ENCODE measurements at regions not wholly inside any gene's neighbourhood (a gene's known extent, or its start where the extent isn't known, plus 50 kb on each side); places are given as distances from the start of the nearest gene placed in this dataset.

DNA sequence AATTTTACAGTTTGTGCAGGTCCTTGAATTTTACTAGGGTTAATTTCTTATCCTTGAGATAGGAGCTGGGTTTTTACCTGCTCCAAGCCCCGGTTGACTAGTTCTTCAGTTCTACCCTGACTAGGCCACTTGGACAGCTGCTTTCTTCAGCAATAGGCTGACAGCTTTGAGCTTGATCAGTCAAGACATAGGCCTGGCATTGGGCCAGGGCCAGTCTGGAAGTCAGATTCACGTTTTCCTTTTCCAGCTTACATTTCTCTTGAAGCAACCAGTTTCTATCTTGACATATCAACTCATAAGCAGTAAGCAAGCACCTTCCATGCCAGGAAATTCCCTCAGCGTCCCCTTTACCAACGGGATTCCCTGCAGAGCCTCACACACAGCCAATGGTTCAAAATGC lies 63.7 kb upstream of the AJAP1 start:
- Histone ChIP-seq H3K79me2 (ENCODE audit: low read length) (no peaks in the 10 kb centered on the region), H3K4me2 (ENCODE audit: low read length) (no peak overlapping the region), H3K27me3 (ENCODE audit: low read depth, low read length) (peaks cover 14% of the 10 kb centered on the region; the same call in 1 of the 2 replicates), H3K4me3 (ENCODE audit: low read length) (no peak overlapping the region), H2AFZ (ENCODE audit: low read depth, low read length) (no peak overlapping the region), H3K9ac (ENCODE audit: low read length) (no peak overlapping the region), H4K20me1 (ENCODE audit: insufficient read depth, low read length) (no peaks in the 10 kb centered on the region), H3K9me3 (ENCODE audit: insufficient read depth, low read length) (no peaks in the 10 kb centered on the region), H3K4me1 (ENCODE audit: low read length) (no peaks in the 10 kb centered on the region), H3K36me3 (replicated peaks; ENCODE audit: low read depth, low read length) (no peaks in the 10 kb centered on the region), H3K27ac (ENCODE audit: low read length) (no peak overlapping the region)
- no peak for TF ChIP-seq EZH2phosphoT487 (IDR thresholded peaks at IDR 0.05; ENCODE audit: low read depth)
- TF ChIP-seq, protein P1, sequence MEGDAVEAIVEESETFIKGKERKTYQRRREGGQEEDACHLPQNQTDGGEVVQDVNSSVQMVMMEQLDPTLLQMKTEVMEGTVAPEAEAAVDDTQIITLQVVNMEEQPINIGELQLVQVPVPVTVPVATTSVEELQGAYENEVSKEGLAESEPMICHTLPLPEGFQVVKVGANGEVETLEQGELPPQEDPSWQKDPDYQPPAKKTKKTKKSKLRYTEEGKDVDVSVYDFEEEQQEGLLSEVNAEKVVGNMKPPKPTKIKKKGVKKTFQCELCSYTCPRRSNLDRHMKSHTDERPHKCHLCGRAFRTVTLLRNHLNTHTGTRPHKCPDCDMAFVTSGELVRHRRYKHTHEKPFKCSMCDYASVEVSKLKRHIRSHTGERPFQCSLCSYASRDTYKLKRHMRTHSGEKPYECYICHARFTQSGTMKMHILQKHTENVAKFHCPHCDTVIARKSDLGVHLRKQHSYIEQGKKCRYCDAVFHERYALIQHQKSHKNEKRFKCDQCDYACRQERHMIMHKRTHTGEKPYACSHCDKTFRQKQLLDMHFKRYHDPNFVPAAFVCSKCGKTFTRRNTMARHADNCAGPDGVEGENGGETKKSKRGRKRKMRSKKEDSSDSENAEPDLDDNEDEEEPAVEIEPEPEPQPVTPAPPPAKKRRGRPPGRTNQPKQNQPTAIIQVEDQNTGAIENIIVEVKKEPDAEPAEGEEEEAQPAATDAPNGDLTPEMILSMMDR (IDR thresholded peaks at IDR 0.05; ENCODE audit: low read depth, low read length): no peak

DNA sequence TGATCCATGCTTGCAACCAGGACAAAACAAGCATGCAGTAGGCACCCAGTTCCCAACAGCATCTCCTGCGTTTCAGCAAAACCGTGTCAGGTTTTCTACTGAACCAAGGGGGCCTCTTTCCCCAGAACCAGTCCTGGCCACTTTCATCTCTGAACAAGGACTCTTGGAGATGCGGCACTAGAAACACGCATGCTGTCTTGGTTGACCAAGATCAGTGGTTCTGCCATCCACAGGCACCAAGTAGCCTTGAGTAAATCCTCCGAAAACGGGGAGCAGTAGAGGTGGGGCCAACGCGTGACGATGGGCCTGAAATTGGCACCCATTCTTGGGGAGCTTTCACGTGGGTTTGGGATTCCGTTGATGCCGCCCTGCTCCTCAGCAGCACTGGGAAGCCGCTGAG lies 62.5 kb upstream of the AJAP1 start:
- no peaks in the 10 kb centered on the region for H4K20me1 ChIP-seq (ENCODE audit: insufficient read depth, low read length)
- H3K36me3 ChIP-seq (replicated peaks; ENCODE audit: low read depth, low read length): no peaks in the 10 kb centered on the region
- no peaks in the 10 kb centered on the region for H3K4me1 ChIP-seq (ENCODE audit: low read length)
- no peak overlapping the region for H3K4me3 ChIP-seq (ENCODE audit: low read length)
- H3K27me3 ChIP-seq (ENCODE audit: low read depth, low read length): peaks cover 6% of the 10 kb centered on the region; the same call in 1 of the 2 replicates
- H3K27ac ChIP-seq (ENCODE audit: low read length): no peak overlapping the region
- H3K4me2 ChIP-seq (ENCODE audit: low read length): no peak overlapping the region
- no peaks in the 10 kb centered on the region for H3K79me2 ChIP-seq (ENCODE audit: low read length)
- H3K9me3 ChIP-seq (ENCODE audit: insufficient read depth, low read length): no peaks in the 10 kb centered on the region
- no peak for TF ChIP-seq EZH2phosphoT487 (IDR thresholded peaks at IDR 0.05; ENCODE audit: low read depth)
- TF ChIP-seq, protein P1 (IDR thresholded peaks at IDR 0.05; ENCODE audit: low read depth, low read length): no peak
- no peak overlapping the region for H2AFZ ChIP-seq (ENCODE audit: low read depth, low read length)
- no peak overlapping the region for H3K9ac ChIP-seq (ENCODE audit: low read length)

DNA sequence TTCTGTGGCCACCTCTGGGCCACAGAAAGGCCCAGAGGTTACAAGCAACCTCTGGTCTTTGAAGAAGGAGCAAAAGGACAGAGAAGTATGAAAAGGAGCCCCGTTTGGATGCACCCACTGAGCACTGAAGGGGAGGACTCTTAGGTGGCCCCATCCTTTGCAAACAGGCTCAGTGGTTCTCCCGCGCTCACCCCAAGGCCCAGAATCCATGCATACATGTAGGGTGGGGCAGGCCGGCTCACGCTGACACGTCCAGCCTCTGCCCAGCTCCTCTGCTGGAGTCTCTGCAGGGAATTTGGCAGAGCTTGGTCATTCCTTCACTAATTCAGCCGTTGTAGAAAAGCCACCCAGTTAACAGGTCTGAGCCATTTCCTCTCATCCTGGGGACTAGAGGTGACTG lies 61.3 kb upstream of the AJAP1 start:
- Histone ChIP-seq H3K79me2 (ENCODE audit: low read length) (no peaks in the 10 kb centered on the region), H2AFZ (ENCODE audit: low read depth, low read length) (no peak overlapping the region), H3K36me3 (replicated peaks; ENCODE audit: low read depth, low read length) (no peaks in the 10 kb centered on the region), H3K4me3 (ENCODE audit: low read length) (no peak overlapping the region), H3K4me1 (ENCODE audit: low read length) (no peaks in the 10 kb centered on the region), H3K9me3 (ENCODE audit: insufficient read depth, low read length) (no peaks in the 10 kb centered on the region), H3K27ac (ENCODE audit: low read length) (no peak overlapping the region), H3K9ac (ENCODE audit: low read length) (no peak overlapping the region), H4K20me1 (ENCODE audit: insufficient read depth, low read length) (no peaks in the 10 kb centered on the region), H3K27me3 (ENCODE audit: low read depth, low read length) (no peaks in the 10 kb centered on the region), H3K4me2 (ENCODE audit: low read length) (no peak overlapping the region)
- no peak for TF ChIP-seq EZH2phosphoT487 (IDR thresholded peaks at IDR 0.05; ENCODE audit: low read depth)
- TF ChIP-seq, protein P1 (IDR thresholded peaks at IDR 0.05; ENCODE audit: low read depth, low read length): no peak

DNA sequence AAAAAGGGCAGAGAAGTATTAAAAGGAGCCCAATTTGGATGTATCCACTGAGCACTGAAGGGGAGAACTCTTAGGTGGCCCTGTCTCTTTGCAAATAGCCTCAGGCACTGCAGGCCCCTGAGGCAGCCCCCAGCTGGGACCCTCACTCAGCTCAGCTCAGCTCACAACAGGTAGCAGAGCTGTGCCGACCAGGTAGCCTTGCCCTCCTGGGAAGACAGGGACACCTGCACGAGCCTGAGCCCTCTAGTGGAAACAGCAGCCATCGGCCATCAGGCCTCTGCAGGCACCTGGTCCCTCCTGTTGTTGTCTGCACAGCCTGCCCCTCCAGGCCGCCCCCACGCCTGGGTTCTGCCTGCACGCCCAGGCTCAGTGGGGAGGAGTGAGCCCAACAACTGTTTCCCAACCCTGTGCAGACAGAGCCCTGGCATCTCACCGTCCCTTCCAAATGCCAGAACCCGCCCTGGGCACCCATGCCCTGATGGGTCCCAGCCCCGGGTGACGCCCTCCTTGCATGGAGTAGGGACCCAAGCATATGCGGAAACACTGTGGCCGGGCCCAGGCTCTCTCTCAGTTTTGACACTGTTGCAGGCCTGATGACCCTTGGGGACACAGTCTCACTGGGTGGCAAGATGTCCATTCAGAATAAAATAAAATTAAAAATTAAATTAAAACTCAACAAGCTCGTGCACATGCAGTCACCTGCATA lies 60.0 kb upstream of the AJAP1 start:
- H2AFZ ChIP-seq (ENCODE audit: low read depth, low read length): no peak overlapping the region
- H3K9ac ChIP-seq (ENCODE audit: low read length): no peak overlapping the region
- H4K20me1 ChIP-seq (ENCODE audit: insufficient read depth, low read length): no peaks in the 10 kb centered on the region
- TF ChIP-seq, protein P1 (IDR thresholded peaks at IDR 0.05; ENCODE audit: low read depth, low read length): peak; percentile 13; the same call in 1 of the 2 replicates
- TF ChIP-seq EZH2phosphoT487 (IDR thresholded peaks at IDR 0.05; ENCODE audit: low read depth): no peak
- H3K9me3 ChIP-seq (ENCODE audit: insufficient read depth, low read length): no peaks in the 10 kb centered on the region
- no peaks in the 10 kb centered on the region for H3K4me1 ChIP-seq (ENCODE audit: low read length)
- H3K27me3 ChIP-seq (ENCODE audit: low read depth, low read length): no peaks in the 10 kb centered on the region
- H3K27ac ChIP-seq (ENCODE audit: low read length): no peak overlapping the region
- H3K4me3 ChIP-seq (ENCODE audit: low read length): no peak overlapping the region
- no peaks in the 10 kb centered on the region for H3K79me2 ChIP-seq (ENCODE audit: low read length)
- no peak overlapping the region for H3K4me2 ChIP-seq (ENCODE audit: low read length)
- no peaks in the 10 kb centered on the region for H3K36me3 ChIP-seq (replicated peaks; ENCODE audit: low read depth, low read length)
